Endothelial cell of umbilical vein (primary cell): ENCODE measurements at regions not wholly inside any gene's neighbourhood (a gene's known extent, or its start where the extent isn't known, plus 50 kb on each side); places are given as distances from the start of the nearest gene placed in this dataset.
A peak's percentile ranks its signal among the peaks of the same experiment; 100 is the strongest.

Source experiments
- BruUV-seq: library from RNA; stranded (reverse); fragments of 400-500 nt; replicated peaks from 2 replicates; lab custom pipeline; 2021; lab: Mats Ljungman, UMichigan
- CTCF ChIA-PET: fragments of 300-600, 350-600 bp; sonication (Branson Sonifier 250); formaldehyde crosslinking; loops from one replicate; lab custom pipeline; 2021; ENCODE audit warnings: antibody characterized with exemption, inconsistent platforms; lab: Charles Lee
- POLR2A ChIA-PET: fragments of 300-600, 350-600 bp; sonication (Branson Sonifier 250); formaldehyde crosslinking; loops from one replicate; lab custom pipeline; 2021; ENCODE audit warnings: antibody characterized with exemption, inconsistent platforms; lab: Charles Lee
- DNase-seq: peaks from one replicate; pipeline ENCODE4 v3.0.0-alpha.2; 2011; ENCODE audit warnings: low read depth, low spot score
- FAIRE-seq: peaks from 2 replicates; lab custom pipeline; 2011; peaks lifted over from hg19 to GRCh38; lab: Jason Lieb, UNC
- H2AFZ ChIP-seq: 2 replicates; pipeline ENCODE4 v1.6.0; 2012; ENCODE audit warnings: low read depth, low read length, control low read depth, inconsistent platforms
- H3K27ac ChIP-seq: 2 replicates; pipeline ENCODE4 v1.5.1; 2011; ENCODE audit warnings: low read depth, mild to moderate bottlenecking, control low read depth, low read length, moderate library complexity; ENCODE audit not compliant: insufficient read depth
- H3K27me3 ChIP-seq, 2 experiments: 2 replicates each; pipeline versions ENCODE4 v1.6.0 to v1.6.1; 2011; ENCODE audit warnings: low read length in 2 of 2, mixed read lengths in 1 of 2; ENCODE audit not compliant: control insufficient read depth in 2 of 2, insufficient read depth in 2 of 2
- H3K36me3 ChIP-seq, 2 experiments: 2 replicates in 1 of 2; 3 replicates in 1 of 2; pipeline ENCODE4 v1.5.1; 2011; ENCODE audit warnings: low read length in 2 of 2, mild to moderate bottlenecking in 1 of 2, moderate library complexity in 1 of 2; ENCODE audit not compliant: control insufficient read depth in 2 of 2, insufficient read depth in 2 of 2; ENCODE audit errors: extremely low read depth in 1 of 2
- H3K4me1 ChIP-seq: 3 replicates; pipeline ENCODE4 v1.5.1; 2011; ENCODE audit warnings: mild to moderate bottlenecking, low read length; ENCODE audit not compliant: control insufficient read depth, insufficient read depth; ENCODE audit errors: extremely low read depth
- H3K4me2 ChIP-seq: 2 replicates; pipeline ENCODE4 v1.6.1; 2011; ENCODE audit warnings: low read length, control low read depth, mixed read lengths; ENCODE audit not compliant: insufficient read depth
- H3K4me3 ChIP-seq, 3 experiments: fragments of 200-600 bp in 1 of 3; sonication (generic), shearing (Covaris generic) in 1 of 3; replicated peaks in 1 of 3; 2 replicates each; pipeline ENCODE4 v1.5.1; 2011 to 2016; ENCODE audit warnings: control low read depth in 3 of 3, low read length in 3 of 3, mild to moderate bottlenecking in 2 of 3, inconsistent platforms in 1 of 3, low read depth in 1 of 3, moderate library complexity in 1 of 3; ENCODE audit not compliant: insufficient read depth in 1 of 3
- H3K79me2 ChIP-seq: 2 replicates; pipeline ENCODE4 v1.6.0; 2012; ENCODE audit warnings: low read length, inconsistent platforms; ENCODE audit not compliant: control insufficient read depth, insufficient read depth
- H3K9ac ChIP-seq: replicated peaks from 2 replicates; pipeline ENCODE3; 2011; ENCODE audit warnings: low read length, control low read depth; ENCODE audit not compliant: insufficient read depth; ENCODE audit errors: extremely low read depth
- H3K9me1 ChIP-seq: replicated peaks from 3 replicates; pipeline ENCODE4 v1.6.0; 2011; ENCODE audit warnings: mild to moderate bottlenecking, low read length; ENCODE audit not compliant: control insufficient read depth, insufficient read depth; ENCODE audit errors: extremely low read depth
- H3K9me3 ChIP-seq: replicated peaks from 2 replicates; pipeline ENCODE4 v1.5.1; 2012; ENCODE audit warnings: low read length, inconsistent platforms; ENCODE audit not compliant: control insufficient read depth, insufficient read depth
- H4K20me1 ChIP-seq: replicated peaks from 2 replicates; pipeline ENCODE3; 2011; ENCODE audit warnings: mild to moderate bottlenecking, low read length; ENCODE audit not compliant: control insufficient read depth, insufficient read depth; ENCODE audit errors: extremely low read depth
- EZH2 ChIP-seq: IDR thresholded peaks from 2 replicates; pipeline ENCODE4 v1.6.1; 2012; ENCODE audit warnings: borderline replicate concordance, low read depth, mild to moderate bottlenecking, moderate library complexity, low read length, inconsistent platforms; ENCODE audit not compliant: severe bottlenecking
- FOS ChIP-seq: IDR thresholded peaks from 2 replicates; pipeline ENCODE4 v1.6.1; 2011; ENCODE audit warnings: mild to moderate bottlenecking, low read length, moderate library complexity, borderline replicate concordance; ENCODE audit not compliant: insufficient read depth
- GATA2 ChIP-seq: IDR thresholded peaks from 2 replicates; pipeline ENCODE4 v1.7.0; 2011; ENCODE audit warnings: low read depth, mild to moderate bottlenecking, moderate library complexity, mixed read lengths, low read length; ENCODE audit not compliant: insufficient read length, insufficient read depth
- JUN ChIP-seq: IDR thresholded peaks from 2 replicates; pipeline ENCODE4 v1.6.1; 2011; ENCODE audit warnings: borderline replicate concordance, low read depth; ENCODE audit not compliant: insufficient read length, insufficient read depth
- MYC ChIP-seq: IDR thresholded peaks from one replicate; pipeline ENCODE4 v1.6.1; 2011; ENCODE audit warnings: mild to moderate bottlenecking, low read depth, low read length
- POLR2A ChIP-seq: IDR thresholded peaks from 2 replicates; pipeline ENCODE4 v1.6.1; 2012; ENCODE audit warnings: low read depth, mild to moderate bottlenecking, control low read depth, low read length
- POLR2AphosphoS5 ChIP-seq: IDR thresholded peaks from 2 replicates; pipeline ENCODE4 v1.6.1; 2012; ENCODE audit warnings: low read depth, mild to moderate bottlenecking, control low read depth, low read length, moderate library complexity; ENCODE audit not compliant: insufficient read depth
- dilution Hi-C: fragments of 300-500 bp; cut with MboI; formaldehyde crosslinking; loops from one replicate; pipeline ENCODE4 v1.15.0; 2019; ENCODE audit warnings: low sequenced_read_pairs; ENCODE audit not compliant: extremely low pct_ligation_motif_present
- intact Hi-C: fragments of 100-400 bp; cut with micrococcal nuclease; formaldehyde crosslinking; loops from one replicate; pipeline ENCODE4 v1.10.0; 2022
- TF ChIP-seq, protein P1 (sequence below), 2 donors: IDR thresholded peaks; 1 replicate in 1 of 2; 2 replicates in 1 of 2; pipeline ENCODE4 v1.5.1; 2011; ENCODE audit warnings: low read length in 2 of 2, mild to moderate bottlenecking in 2 of 2, moderate library complexity in 2 of 2, control low read depth in 1 of 2, inconsistent platforms in 1 of 2, low read depth in 1 of 2; ENCODE audit not compliant: insufficient read depth in 1 of 2; ENCODE audit errors: extremely low read depth in 1 of 2
- TF ChIP-seq, protein P2 (sequence below): IDR thresholded peaks from 2 replicates; pipeline ENCODE4 v1.6.1; 2011; ENCODE audit not compliant: insufficient read depth, insufficient read length

DNA sequence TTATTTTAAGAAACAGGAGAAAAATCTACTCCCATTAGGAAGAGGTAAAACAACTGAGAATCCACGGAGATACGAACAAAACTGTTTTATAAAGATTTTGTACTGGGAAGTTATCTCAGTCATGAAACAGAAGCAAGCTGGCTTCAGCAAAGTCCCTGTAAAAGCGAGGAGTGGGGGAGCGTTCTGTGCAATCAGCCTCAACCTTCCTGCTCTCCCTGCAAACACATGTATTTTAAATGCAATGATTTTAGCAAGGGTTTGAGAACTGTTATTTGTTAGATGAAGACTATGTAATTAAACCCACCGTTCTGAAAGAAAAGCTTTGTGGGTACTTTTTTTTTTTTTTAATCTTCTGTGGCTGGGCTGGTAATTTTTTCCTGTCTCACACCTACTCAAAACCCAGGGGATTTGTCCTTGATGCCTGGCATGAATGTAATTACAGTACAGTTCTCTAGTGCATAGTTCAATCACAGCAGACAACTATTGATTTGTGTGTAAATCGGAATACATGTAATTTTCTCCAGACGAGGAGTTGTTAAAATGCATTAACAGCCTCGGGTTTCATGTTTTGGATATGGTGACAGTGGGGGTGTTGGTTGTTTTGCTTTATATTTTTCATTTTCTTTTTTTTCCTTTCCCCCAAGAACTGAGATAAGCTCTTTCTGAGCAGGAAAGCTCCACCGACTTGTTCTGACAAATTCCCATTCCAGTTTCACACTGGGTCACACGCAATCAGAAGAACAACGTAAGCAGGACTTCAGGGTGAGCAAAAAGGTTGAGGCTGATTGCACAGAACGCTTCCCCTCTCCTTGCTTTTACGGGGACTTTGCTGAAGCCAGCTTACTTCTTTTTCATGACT is 153.6 kb downstream of the PHLDA1 start:
- intact Hi-C loops (no loop called here), dilution Hi-C loops (no loop called here)
- H3K4me1 ChIP-seq, result peaks cover 7% of the 10 kb centered on the region
- no peaks in the 10 kb centered on the region for H3K36me3 ChIP-seq
- no peaks in the 10 kb centered on the region for H3K27me3 ChIP-seq
- no peak for TF ChIP-seq POLR2A
- TF ChIP-seq, protein P1, sequence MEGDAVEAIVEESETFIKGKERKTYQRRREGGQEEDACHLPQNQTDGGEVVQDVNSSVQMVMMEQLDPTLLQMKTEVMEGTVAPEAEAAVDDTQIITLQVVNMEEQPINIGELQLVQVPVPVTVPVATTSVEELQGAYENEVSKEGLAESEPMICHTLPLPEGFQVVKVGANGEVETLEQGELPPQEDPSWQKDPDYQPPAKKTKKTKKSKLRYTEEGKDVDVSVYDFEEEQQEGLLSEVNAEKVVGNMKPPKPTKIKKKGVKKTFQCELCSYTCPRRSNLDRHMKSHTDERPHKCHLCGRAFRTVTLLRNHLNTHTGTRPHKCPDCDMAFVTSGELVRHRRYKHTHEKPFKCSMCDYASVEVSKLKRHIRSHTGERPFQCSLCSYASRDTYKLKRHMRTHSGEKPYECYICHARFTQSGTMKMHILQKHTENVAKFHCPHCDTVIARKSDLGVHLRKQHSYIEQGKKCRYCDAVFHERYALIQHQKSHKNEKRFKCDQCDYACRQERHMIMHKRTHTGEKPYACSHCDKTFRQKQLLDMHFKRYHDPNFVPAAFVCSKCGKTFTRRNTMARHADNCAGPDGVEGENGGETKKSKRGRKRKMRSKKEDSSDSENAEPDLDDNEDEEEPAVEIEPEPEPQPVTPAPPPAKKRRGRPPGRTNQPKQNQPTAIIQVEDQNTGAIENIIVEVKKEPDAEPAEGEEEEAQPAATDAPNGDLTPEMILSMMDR (IDR thresholded peaks at IDR 0.05; ENCODE audit: extremely low read depth in 1 of 2, insufficient read depth in 1 of 2, low read depth in 1 of 2, low read length in 2 of 2), result no peak
- TF ChIP-seq MYC, result no peak
- TF ChIP-seq JUN, result no peak
- TF ChIP-seq POLR2AphosphoS5, result no peak
- no peak for TF ChIP-seq FOS
- TF ChIP-seq GATA2, result no peak
- TF ChIP-seq, protein P2, sequence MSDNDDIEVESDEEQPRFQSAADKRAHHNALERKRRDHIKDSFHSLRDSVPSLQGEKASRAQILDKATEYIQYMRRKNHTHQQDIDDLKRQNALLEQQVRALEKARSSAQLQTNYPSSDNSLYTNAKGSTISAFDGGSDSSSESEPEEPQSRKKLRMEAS, result no peak
- TF ChIP-seq EZH2, result no peak
- ChIA-PET POLR2A (no interaction called here), CTCF (interaction anchor here (0.8 to 1.5 kb wide), 4 partner anchors 18 to 838 kb away, joined by 3 to 4 read pairs (median 3); no protein-coding TSS in a partner anchor)
- H3K4me2 ChIP-seq, result peak overlapping the region; percentile 2
- H2AFZ ChIP-seq, result peak overlapping the region; percentile 8
- H3K9me3 ChIP-seq, result no peaks in the 10 kb centered on the region
- H3K27ac ChIP-seq, result no peak overlapping the region
- no peaks in the 10 kb centered on the region for H3K79me2 ChIP-seq
- H4K20me1 ChIP-seq, result no peaks in the 10 kb centered on the region
- no peak overlapping the region for H3K9ac ChIP-seq
- H3K9me1 ChIP-seq, result no peaks in the 10 kb centered on the region
- H3K4me3 ChIP-seq, result no peak overlapping the region
- no TSS peak for BruUV-seq
- FAIRE-seq (peak; percentile 74), DNase-seq (peak; percentile 68)
